ENCODE measurements at regions not wholly inside any gene's neighbourhood (a gene's known extent, or its start where the extent isn't known, plus 50 kb on each side); places are given as distances from the start of the nearest gene placed in this dataset.

DNA sequence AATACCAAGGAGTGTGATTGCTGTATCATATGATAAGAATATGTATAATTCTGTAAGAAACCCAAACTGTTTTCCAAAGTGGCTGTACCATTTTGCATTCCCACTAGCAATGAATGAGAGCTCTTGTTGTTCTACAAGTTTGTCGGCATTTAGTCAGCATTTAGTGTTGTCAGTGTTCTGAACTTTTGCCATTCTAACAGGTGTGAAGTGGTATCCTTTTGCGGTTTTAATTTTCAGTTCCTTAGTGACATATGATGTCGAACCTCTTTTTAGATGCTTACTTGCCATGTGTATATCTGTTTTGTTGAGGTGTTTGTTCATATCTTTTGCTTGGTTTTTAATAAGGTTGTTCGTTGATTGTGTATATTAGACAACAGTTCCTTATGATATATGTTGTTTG, 296.3 kb upstream of the IZUMO3 start:
- DNase-seq (ENCODE audit: low read depth) (no peak), FAIRE-seq (no peak)
- H3K27me3 ChIP-seq (ENCODE audit: control insufficient read depth, insufficient read depth, low read length), result no peaks in the 10 kb centered on the region
- no peak overlapping the region for H3K4me3 ChIP-seq (ENCODE audit: low read depth, low read length)
- no peaks in the 10 kb centered on the region for H3K36me3 ChIP-seq (ENCODE audit: control insufficient read depth, insufficient read depth, low read length)
- TF ChIP-seq, protein P1, sequence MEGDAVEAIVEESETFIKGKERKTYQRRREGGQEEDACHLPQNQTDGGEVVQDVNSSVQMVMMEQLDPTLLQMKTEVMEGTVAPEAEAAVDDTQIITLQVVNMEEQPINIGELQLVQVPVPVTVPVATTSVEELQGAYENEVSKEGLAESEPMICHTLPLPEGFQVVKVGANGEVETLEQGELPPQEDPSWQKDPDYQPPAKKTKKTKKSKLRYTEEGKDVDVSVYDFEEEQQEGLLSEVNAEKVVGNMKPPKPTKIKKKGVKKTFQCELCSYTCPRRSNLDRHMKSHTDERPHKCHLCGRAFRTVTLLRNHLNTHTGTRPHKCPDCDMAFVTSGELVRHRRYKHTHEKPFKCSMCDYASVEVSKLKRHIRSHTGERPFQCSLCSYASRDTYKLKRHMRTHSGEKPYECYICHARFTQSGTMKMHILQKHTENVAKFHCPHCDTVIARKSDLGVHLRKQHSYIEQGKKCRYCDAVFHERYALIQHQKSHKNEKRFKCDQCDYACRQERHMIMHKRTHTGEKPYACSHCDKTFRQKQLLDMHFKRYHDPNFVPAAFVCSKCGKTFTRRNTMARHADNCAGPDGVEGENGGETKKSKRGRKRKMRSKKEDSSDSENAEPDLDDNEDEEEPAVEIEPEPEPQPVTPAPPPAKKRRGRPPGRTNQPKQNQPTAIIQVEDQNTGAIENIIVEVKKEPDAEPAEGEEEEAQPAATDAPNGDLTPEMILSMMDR (IDR thresholded peaks at IDR 0.05; ENCODE audit: insufficient read depth, low read length, severe bottlenecking), result no peak

DNA sequence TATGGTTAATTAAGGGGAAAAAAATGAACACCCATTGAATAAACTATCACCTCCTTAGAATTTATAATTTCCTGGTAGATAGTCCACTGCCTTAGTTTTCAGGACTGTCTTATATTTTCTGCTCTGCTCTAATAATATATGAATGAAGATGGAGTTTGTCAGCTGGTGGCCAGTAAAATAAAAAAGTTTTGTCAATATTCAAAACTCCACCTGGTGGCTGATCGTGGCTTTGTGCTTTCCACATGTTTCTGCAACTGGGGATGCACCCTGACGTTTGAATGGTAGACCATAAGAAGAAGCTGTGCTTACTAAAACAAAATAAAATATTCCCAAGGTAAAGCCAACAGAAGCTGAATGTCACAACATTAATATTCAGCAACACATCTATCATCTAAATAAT, 286.6 kb upstream of the IZUMO3 start:
- no peaks in the 10 kb centered on the region for H3K27me3 ChIP-seq (ENCODE audit: control insufficient read depth, insufficient read depth, low read length)
- DNase-seq (ENCODE audit: low read depth) (no peak), FAIRE-seq (no peak)
- H3K36me3 ChIP-seq (ENCODE audit: control insufficient read depth, insufficient read depth, low read length), result no peaks in the 10 kb centered on the region
- H3K4me3 ChIP-seq (ENCODE audit: low read depth, low read length), result no peak overlapping the region
- TF ChIP-seq, protein P1 (IDR thresholded peaks at IDR 0.05; ENCODE audit: insufficient read depth, low read length, severe bottlenecking), result no peak

DNA sequence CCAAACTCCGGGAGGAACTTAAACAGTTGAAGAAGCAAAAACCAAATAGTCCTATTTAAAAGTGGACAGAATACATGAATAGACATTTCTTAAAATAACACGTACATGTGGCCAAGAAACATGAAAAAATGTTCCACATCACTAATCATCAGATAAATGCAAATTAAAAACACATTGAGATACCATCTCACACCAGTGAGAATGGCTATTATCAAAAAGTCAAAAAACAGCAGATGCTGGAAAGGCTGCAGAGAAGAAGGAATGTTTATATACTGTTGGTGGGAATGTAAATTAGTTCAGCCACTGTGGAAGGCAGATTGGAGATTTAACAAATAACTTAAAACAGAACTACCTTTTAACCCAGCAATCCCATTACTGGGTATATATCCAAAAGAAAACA, 283.0 kb upstream of the IZUMO3 start:
- DNase-seq (ENCODE audit: low read depth) (no peak), FAIRE-seq (no peak)
- TF ChIP-seq, protein P1 (IDR thresholded peaks at IDR 0.05; ENCODE audit: insufficient read depth, low read length, severe bottlenecking), result no peak
- Histone ChIP-seq H3K4me3 (ENCODE audit: low read depth, low read length) (no peak overlapping the region), H3K27me3 (ENCODE audit: control insufficient read depth, insufficient read depth, low read length) (no peaks in the 10 kb centered on the region), H3K36me3 (ENCODE audit: control insufficient read depth, insufficient read depth, low read length) (no peaks in the 10 kb centered on the region)

DNA sequence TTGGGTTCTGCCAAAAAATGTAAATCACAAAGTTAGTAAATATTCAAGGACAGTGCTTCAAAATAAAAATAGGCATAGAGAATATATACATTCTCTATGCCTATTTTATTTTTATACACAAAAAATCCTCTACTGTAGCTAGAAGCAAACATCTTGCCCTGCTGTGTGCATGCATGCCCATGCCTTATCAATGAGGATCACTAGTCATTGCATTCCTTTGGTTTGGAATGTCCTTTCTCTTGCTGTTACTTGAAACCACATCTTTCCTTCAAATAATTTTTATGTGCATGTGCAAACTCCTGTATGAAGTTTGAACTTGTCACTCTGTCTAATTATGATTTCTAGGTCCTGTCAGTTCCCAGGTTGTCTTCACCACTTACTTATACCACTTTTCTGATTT, 278.9 kb upstream of the IZUMO3 start:
- no peak overlapping the region for H3K4me3 ChIP-seq (ENCODE audit: low read depth, low read length)
- no peak for DNase-seq (ENCODE audit: low read depth)
- no peaks in the 10 kb centered on the region for H3K36me3 ChIP-seq (ENCODE audit: control insufficient read depth, insufficient read depth, low read length)
- no peaks in the 10 kb centered on the region for H3K27me3 ChIP-seq (ENCODE audit: control insufficient read depth, insufficient read depth, low read length)
- no peak for FAIRE-seq
- TF ChIP-seq, protein P1 (IDR thresholded peaks at IDR 0.05; ENCODE audit: insufficient read depth, low read length, severe bottlenecking), result no peak

DNA sequence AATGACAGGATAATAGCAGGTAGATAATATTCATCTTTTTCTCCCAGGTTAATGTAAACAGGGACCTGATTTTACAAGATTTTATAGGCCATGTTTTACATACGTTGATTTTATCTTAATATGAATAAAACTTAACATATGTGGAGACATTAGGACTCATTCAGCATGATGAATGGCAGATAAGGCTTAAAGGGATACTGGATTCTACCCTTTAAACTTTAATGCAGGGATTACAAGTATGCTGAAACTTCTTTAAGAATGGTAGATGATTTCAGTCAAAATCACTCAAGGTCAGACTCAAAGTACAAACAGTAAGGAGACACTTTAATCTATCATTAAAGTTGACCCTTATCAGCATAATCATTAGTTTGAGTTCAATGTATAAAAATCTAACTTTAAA, 274.5 kb upstream of the IZUMO3 start:
- FAIRE-seq (no peak), DNase-seq (ENCODE audit: low read depth) (no peak)
- Histone ChIP-seq H3K36me3 (ENCODE audit: control insufficient read depth, insufficient read depth, low read length) (no peaks in the 10 kb centered on the region), H3K27me3 (ENCODE audit: control insufficient read depth, insufficient read depth, low read length) (no peaks in the 10 kb centered on the region), H3K4me3 (ENCODE audit: low read depth, low read length) (no peak overlapping the region)
- TF ChIP-seq, protein P1 (IDR thresholded peaks at IDR 0.05; ENCODE audit: insufficient read depth, low read length, severe bottlenecking), result no peak

DNA sequence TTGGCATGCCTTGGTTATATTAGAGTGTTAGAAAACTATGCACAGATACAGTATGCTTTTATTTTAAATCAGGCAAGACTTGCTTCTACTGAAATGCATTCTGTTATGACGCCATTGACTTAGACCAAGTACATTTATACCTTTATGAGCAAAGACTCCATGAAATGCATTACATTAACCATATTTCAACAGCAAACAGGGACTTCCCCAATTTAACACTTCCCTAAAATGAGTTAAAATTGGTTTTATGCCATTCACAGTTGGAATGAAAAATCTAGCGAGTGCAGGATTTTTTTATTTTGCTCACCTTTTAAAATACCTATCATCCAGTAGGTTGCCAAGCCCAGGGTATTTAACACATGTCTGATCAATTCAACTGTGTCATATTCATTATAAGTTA, 272.1 kb upstream of the IZUMO3 start:
- TF ChIP-seq, protein P1 (IDR thresholded peaks at IDR 0.05; ENCODE audit: insufficient read depth, low read length, severe bottlenecking), result no peak
- Histone ChIP-seq H3K27me3 (ENCODE audit: control insufficient read depth, insufficient read depth, low read length) (no peaks in the 10 kb centered on the region), H3K4me3 (ENCODE audit: low read depth, low read length) (no peak overlapping the region), H3K36me3 (ENCODE audit: control insufficient read depth, insufficient read depth, low read length) (no peaks in the 10 kb centered on the region)
- FAIRE-seq (no peak), DNase-seq (ENCODE audit: low read depth) (no peak)

Data from bronchial epithelial cell (primary cell).